GM21737 (cell line): ENCODE measurements at regions not wholly inside any gene's neighbourhood (a gene's known extent, or its start where the extent isn't known, plus 50 kb on each side); places are given as distances from the start of the nearest gene placed in this dataset.

Source experiments
- ATAC-seq: cut with Tn5 transposase; IDR thresholded peaks from one replicate; pipeline ENCODE4 v1.9.1; 2021; ENCODE audit warnings: mild to moderate bottlenecking, moderate library complexity; ENCODE audit not compliant: unreplicated experiment

DNA sequence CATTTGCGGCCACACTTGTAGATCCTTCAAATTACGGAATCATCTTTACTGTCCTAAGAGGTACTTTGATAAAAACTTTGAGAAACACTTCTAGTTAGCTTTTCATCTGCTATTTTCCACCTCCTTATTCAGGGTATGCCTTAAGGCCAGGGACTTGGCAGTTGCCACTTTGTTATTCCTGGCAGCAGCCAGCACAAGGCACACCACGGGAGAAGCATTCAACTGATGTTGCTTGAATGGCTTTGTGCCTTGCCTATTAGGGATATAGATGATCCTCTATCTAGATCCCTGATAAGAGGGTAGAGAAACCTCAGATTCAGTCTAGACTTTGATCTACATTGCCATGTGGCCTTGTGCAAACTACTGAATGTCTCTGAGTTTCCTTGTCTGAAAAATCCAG is 70.3 kb upstream of the EPHA4 start:
- no peak for ATAC-seq

DNA sequence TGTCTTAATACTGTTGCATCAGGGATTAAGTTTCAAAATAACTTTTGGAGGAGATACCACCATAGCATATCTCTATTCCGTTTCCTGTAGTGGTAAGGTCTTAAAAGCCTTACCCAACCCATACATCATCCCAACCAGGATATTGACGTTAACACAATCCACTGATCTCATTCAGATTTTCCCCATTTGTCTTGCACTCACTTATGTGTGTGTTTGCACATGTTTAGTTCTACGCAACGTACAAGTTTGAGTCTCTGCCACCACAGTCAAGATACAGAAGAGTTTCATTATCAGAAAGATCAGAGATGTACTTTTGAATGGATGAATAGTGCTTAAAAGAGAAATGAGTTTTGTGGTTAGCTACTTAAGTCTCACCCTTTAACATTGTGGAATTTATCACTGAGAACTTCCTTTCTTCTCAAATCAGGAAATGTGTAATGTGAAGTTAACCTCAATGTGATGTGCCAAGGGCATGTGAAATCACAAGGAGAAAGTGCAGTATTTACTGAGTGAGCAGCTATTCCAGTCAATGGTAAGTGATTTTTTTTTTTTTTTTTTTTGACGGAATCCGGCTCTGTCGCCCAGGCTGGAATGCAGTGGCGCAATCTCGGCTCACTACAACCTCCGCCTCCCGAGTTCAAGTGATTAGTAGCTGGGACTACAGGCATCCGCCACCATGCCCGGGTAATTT is 69.2 kb upstream of the EPHA4 start:
- no peak for ATAC-seq

DNA sequence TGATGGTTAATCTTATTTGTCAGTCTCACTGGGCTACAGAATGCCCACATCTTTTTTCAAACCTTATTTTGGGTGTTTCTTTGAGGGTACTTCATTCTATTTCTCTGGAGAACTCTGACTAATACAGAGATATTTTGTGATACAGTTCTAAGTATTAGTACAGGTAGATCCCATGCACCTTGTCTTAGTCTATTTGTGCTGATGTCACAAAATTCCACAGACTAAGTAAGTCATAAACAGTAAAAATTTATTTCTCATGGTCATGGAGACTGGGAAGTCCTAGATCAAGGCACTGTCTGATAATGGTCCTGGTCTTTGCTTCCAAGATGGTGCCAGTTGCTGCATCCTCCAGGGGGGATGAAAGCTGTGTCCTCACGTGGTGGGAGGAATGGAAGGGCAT is 68.6 kb upstream of the EPHA4 start:
- ATAC-seq, result no peak

GRCh38 chr2:221637851-221638250 is 65.7 kb upstream of the EPHA4 start:
- no peak for ATAC-seq

DNA sequence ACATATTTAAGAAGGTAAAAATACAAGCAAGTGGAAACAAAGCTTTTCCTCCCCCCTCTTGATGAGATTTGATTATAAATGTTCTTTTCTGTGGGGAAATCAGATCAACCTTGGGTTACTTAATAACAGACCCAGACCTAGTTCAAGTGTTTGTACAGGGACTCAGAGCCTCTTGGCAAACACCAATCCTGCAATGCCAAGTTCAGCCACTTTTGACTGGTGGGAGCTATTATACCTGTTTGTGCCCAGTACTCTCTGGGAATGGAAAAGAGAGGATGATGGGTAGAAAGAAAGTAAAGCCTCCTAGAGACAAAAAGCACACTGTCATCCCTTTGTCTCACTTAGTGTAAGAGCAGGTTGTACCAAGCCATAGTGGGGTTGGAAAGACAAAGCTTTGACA is 63.8 kb upstream of the EPHA4 start:
- ATAC-seq, result no peak

- no peak for ATAC-seq
Observed at GRCh38 chr2:221629468-221629867, 57.4 kb upstream of the EPHA4 start.

GRCh38 chr2:221624475-221624874 is 52.4 kb upstream of the EPHA4 start:
- ATAC-seq, result no peak
